HG02981 (cell line): ENCODE measurements at regions not wholly inside any gene's neighbourhood (a gene's known extent, or its start where the extent isn't known, plus 50 kb on each side); places are given as distances from the start of the nearest gene placed in this dataset.
A peak's percentile ranks its signal among the peaks of the same experiment; 100 is the strongest.

Source experiments
- ATAC-seq: cut with Tn5 transposase; IDR thresholded peaks from one replicate; pipeline ENCODE4 v1.9.1; 2021; ENCODE audit warnings: mild to moderate bottlenecking, moderate library complexity; ENCODE audit not compliant: unreplicated experiment

DNA sequence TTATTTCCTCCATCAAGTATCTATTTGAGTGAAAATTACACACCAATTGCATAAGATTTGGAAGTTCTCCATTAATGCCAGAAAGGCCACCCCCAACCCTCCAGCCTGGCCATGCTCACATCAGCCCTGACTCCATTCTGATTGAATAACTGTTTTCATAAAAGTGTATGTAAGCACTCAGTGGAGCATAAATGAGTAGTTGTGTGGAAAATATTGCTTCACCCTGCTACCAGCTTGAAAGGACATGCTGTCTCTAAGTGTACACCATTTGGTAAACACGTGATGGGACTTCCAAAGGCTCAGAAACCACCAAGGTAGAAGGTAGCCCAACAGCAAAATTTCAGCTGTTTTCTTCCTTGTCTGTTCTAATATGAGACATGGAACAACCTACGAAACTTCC lies 393.8 kb downstream of the ZNF385D start:
- no peak for ATAC-seq

DNA sequence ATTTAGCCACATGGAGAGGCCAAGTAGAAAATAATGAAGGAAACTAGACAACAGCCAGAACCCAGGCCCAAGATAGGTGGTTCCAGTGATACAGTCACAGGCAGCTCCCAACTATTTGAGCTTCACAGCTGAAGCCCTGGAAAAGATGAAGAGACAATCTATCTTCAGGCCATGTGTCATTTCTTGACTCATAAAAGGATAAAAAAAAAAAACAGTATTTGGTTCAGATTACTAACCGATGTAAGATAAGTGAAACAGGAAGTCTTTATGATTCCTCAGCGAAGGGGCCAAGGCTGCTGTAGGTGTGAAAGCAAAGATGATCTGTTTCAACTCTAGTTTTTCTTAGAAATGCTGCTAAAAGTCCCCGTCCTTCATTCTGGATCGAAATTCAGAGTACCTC lies 394.6 kb downstream of the ZNF385D start:
- no peak for ATAC-seq

DNA sequence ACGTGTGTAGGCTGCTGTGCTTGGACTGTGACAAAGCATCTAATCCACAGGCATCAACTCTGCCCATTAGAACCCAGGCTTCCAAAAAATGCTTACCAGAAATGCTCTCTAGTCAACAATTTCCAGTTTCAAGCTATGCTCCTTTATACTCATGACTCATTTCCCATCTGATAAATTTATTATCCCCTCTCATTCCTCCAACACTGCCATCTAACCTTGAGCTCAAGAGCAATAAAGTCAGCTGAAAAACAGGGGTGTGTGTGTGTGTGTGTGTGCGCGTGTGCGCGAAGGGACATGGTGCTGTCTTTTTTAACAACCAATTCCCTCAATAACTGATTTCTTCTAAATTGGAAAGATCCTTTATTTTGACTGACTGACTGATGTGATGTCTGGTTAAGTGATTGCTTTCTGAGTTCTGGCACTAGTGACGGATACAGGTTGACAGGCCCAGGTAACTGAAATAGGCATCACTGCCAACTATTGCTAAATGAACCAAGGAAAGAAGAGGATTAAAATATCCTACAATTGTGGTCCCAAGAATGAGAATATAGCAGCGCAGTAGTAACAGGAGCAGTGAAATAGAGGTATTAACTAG lies 405.5 kb downstream of the ZNF385D start:
- ATAC-seq: no peak

DNA sequence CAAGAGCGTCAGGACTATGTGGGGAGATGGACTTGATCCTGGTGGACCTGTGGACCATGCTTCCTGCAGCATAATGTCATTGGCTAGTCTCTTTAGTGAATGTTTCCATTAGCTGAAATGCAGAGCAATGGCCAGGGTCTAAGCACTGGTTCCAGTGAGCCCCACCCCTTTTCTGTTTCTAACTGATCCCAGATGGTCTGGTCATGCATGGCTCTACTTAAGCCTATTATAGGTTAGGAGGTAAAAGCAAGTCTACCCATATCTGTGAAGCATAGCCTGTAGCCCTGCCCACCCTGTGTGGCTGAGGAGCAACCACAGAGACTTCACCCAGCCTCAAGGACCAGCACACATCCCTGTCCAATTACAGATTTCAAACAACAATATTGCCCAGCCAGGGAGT lies 419.2 kb downstream of the ZNF385D start:
- no peak for ATAC-seq

DNA sequence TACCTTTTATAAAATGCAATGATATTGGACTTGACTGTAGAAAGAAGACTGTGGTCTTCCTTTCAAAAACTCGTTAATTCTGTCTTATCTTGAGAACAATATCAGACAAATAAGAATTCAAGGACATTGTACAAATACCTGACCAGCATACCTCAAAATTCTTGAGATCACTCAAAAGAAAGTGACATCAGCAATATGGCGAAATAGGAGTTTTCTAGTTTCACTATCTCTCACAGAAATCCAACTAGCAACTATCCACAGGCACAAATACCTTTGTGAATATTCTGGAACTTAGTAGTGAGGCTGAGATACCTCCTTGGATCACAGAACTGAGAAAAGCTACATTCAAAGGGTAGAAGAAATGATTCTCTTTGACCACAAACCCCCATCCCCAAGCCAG lies 419.7 kb downstream of the ZNF385D start:
- no peak for ATAC-seq

DNA sequence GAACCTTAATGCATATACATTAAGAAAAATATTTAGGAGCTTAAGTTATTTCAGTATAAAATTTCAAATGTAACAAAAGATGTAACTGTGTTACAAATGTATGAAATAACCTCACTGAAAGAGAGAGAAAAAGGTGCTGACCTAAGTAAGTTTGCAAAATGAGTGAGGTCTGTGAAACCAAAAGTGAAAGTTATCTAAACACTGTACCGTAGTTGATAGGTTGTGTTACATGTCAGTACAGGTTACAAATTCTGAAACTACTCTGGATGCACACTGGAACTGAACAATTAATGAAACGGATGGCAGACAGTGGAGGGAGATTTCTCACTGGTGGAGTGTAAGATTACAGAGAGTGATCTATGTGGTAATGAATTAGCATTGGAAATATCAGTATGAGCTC lies 420.7 kb downstream of the ZNF385D start:
- peak; percentile 94 for ATAC-seq

DNA sequence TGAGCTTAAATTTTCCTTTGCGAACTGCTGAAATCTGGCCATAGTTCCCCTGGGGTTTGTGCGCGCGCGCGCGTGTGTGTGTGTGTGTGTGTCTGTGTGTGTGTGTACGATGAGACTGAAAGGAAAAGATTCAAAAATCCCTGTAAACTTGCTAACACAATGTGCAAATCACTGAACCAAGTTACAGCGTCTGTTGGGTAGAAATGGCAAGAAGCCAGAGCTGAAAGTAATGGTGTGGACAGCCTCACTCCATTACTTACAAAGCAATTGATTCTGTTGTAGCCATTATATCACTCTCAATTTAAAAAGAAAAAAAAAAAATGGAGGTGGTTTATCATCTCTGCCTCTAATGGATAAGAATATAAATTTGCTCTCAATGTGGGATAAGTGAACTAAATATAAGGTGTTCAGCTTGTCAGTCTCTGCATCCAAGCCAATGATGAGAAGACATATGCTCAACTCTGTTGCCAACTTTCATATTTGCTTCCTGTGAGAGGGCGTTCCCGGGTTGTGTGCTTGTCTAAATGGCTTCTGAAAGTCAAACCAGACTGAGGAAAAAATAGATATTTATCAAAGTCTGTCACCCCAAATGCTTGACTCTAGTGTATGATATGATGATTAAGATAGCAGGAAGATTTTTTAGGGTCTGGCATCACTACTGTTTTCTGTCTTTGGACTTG lies 422.2 kb downstream of the ZNF385D start:
- no peak for ATAC-seq

DNA sequence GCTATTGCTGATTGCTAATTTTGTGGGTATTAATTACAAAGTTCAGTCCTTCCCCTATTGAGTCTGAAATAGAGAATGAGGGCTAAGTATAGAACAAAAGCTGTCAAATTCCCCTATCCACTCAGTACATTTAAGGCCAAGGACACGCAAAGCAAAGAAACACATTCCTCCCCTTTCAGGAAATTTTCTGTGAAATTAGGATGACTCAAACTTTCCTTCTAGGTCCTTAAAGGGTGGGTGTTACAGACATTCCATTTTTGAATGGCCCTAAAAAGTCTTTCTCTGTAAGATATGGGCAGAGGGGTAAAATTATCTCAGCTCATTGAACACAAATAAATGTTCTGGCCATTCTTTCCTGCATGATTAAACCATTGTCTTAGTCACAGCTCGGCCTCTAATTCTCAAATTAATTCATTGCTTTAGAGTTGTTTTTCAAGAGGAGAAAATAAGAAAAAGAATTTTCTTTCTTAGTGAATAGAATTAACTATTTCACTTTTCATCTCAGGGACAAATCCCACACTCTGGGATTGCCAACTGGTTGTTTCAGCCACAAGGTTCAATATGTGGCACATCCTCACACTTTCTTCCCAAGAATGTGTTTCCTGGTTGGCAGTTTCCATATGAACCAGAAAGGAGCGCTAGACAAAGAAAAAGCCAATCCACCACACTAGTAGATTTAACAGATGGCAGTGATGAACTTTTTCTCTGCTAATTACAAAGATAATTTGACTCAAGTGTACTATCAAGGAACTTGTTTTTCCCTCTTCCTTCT lies 424.1 kb downstream of the ZNF385D start:
- ATAC-seq: no peak

DNA sequence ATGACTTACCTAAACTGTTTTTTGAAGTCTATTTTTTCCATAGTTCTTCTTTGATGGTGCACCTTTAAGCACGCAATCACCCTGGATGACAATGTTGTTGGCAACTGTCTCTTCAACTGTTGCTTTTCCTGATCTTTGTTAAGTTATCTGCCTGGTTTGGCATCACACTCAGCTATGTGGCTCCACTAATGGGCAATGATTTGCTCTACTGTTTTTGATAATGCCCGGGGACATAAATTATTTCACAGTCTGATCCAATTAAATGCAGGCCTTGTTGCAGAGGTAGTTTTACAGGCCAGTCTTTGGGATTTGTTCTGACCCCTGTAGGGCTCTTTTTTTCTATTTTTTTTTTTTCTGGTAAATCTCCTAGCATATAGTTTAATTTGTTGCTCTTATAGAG lies 436.3 kb downstream of the ZNF385D start:
- ATAC-seq: no peak

DNA sequence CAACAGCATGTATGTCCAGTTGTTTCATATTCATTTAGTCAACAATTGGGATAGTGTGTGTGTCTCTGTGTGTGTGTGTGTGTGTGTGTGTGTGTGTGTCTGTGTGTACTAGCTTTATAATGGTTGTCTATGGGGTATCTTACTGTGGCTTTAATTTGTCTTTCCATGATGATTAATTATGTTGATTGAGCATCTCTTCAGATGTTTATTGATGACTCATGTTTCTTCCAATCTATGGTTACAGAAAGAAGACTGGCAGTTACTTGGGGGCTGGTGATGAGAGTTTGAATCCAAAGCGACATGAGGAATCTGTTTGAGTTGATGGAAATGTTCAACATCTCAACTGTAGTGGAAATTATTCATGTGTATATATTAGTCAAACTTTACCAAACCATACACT lies 440.1 kb downstream of the ZNF385D start:
- ATAC-seq: no peak

DNA sequence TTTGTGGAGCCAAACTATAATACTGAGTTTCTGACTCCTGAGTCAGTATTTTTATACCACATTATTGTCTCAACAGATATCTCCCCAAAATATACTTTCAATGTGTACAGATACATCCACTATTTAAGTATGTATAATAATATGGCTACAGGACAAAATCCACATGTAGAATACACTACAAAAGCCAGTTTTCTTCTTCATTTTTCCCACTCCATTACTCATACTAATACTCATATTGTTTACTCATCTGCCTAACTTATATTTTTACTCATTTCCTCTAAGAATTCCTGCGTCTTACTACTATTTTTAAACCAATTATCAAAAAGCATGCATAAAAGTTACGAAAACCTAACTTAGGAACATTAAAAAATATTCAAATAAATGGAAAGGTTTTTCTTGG lies 440.8 kb downstream of the ZNF385D start:
- ATAC-seq: no peak

DNA sequence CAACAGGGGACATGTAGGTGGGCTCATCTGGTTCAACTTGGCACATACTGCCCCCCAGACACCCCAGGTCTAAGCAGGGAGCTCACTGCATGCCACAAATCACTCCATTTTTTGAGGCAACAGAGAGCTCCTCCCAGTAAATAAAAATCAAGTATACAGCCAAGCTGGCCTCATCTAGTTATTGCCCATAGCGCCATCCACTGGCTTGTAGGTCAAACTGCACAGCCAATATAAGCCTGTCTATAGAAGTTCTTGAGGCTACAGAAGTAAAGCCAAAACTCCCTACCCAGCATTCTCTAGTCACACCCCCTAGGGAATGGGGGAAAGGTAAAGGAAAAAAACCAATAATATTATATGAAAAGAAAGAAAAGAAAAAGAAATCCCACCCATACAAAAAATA lies 453.7 kb downstream of the ZNF385D start:
- no peak for ATAC-seq

DNA sequence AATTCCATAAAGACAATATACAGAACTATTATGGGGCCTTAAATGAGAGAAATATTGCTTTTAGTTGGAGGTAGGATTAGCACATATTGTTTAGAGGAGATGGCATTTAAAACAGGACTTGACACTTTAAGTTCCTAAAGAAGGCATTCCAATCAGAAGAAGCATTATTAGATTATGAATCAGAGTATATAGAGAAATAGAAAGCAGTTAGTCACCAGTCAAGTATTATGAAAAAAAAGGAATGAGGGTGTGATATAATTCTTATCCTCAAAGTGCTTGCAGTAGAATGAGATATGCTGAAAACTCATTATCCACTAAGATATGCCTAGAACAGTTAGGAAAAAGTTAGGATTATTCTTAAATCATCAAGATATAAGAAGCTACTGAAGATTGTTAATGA lies 456.2 kb downstream of the ZNF385D start:
- no peak for ATAC-seq

DNA sequence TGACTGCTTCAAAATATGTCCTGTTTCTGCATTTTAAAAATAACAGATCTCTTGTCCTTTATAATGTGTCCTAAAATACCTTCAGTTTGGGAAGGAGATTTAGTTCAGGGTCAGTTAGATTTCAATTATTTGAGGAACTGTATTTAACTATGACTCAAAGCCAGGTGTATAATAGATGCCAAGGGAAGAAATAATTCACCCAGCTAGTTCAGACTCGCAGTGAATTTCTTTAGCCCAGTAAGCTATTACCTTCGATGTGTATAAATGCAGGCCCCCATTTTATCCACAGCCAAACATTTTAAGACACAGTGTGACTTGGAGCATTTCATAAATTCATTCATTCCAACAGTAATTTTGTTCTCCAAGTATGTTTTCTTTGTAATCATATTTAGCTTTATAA lies 458.0 kb downstream of the ZNF385D start:
- ATAC-seq: no peak

DNA sequence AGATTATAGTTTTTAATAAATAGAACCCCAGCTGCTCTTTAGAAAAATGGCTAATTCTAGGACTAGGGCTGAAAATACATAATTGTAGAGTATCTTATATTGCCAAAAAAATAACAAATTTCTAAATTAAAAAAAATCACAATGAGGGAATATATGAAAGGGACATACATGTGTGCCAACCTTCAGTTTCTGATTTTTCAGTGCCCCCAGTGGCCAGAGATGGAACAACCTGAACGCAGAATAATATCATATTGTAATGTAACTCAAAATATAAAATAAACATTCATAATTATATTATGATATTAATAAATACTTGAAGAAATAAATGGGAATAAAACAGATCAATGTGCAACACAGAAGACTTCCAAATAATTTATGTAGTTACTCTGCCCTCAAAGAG lies 460.5 kb downstream of the ZNF385D start:
- ATAC-seq: no peak

DNA sequence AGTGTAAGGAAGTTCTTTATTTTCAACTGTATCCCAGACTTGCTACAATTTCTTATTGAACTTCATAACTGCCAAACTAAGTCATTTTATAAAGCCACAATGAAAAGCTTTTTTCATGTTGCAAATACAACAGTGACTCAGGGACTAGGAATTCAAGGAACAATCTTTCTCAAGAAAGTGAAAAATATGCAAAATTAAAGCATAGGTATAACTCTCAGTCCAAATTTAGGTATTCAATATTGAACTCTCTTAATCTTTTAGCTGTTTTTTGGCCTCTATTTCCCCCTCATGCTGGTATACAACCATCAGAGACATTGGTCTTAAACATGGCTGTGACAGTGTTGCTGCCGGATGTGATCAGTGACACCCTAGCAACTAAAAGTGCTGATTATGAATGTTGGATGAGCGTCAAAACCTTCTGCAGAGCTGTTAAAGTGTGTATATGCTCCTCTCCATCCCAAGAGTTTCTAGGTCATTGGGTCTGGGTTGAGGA lies 476.9 kb downstream of the ZNF385D start:
- ATAC-seq: no peak

DNA sequence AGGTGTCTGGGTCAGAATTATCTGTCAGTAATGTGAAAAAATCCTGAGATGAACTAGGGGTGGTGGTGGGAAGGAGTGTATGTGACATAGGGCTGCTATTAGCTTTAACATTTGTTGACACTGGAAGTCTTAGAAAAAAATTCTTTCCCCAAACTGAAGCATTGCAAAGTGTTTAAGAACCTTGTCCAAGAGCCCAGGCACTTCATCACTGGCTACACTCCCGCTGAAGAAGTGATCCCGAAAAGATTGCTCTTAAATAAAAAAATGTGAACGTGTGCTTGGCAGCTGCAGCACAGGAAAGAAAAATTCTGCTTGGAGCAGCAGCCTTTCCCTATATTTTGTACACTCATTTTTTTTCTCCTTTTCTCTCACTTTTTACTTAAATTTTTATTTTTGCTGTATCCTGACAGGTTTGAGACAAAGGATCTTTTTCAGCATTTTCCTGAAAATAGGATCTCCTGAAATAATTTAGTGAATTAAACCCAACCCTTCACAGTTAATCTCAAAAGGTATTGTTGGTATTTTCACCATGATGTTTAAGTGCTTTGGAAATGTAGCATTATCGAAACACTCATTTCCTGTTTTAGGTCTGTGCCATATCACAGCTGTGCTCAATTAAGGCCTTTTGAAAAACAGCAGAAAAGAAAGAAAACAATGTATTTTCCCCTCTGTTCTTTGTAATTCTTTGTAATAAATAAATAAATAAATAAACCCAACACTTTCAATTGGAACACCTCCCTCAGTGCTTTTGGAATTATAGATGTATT lies 477.6 kb downstream of the ZNF385D start:
- no peak for ATAC-seq

DNA sequence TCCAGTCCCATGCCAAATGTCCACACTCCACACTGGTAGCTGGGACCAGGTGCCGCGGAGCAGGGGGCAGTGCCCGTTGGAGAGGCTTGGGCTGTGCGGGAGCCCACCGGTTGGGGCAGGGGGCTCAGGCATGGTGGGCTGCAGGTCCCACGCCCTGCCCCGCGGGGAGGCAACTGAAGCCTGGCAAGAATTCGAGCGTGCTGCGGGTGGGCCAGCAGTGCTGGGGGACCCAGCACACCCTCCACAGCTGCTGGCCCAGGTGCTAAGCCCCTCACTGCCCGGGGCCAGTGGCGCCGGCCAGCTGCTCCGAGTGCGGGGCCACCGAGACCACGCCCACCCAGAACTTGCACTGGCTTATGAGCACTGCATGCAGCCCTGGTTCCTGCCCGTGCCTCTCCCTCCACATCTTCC lies 479.4 kb downstream of the ZNF385D start:
- ATAC-seq: no peak

DNA sequence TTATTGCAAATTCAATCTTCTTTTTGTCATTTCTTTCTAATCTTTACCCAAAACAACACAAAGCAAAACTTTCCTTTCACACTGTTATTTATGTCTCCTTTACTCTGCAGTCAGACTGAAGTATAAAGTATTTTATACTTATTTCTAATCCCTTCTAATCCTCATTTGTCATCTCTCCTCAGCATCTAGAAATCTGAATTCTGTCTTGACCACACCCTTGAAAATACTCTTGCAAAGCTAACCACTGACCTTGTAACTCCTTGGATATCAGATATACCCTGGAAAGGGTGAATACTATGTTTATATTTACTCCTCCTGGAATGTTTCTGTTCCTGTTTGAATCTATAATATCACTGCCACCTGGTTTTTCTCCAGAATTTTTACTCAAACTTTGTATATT lies 481.1 kb downstream of the ZNF385D start:
- ATAC-seq: no peak

DNA sequence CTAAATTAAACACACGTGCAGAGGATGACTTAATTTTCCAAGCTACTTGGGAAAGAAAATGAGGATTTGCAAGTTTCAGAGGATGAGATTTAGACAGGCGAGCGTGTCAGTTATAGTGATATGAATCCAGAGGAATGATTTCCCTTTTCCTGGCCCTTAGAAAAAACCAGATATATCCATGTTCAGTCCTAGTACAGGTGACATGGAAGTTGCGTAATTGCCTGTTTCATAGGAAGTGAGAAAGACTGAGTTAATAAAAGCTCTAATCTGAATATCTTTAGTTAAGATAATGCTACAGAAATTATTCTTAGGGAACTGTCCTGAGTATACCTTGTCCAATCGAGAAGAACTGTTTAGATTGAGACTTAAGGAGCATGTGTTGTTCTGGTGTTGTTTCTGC lies 490.5 kb downstream of the ZNF385D start:
- no peak for ATAC-seq

DNA sequence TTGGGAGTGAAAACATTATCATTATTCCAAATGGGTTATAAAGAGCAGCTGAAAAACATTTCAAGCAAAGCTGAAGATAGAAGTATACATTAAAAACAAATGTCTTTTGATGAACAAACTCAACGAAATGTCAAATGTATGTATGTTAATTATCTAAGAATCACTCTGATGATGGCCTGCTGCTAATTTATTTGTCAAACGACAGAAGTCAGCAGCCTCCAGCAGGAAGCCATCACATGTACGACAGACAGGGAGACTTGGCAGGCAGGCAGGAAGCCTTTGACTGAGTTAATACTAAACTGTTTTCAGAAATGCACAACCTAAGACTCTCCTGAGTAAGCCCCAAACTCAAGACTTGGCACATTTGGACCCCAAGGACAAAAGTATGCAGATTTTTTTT lies 491.1 kb downstream of the ZNF385D start:
- ATAC-seq: no peak
